K562 (cell line): ENCODE measurements at regions not wholly inside any gene's neighbourhood (a gene's known extent, or its start where the extent isn't known, plus 50 kb on each side); places are given as distances from the start of the nearest gene placed in this dataset.

ENCODE experiments used
- NR2F6 ChIP-seq: fragments of 450-650 bp; formaldehyde crosslinking; IDR thresholded peaks from 2 replicates; pipeline ENCODE4 v1.4.0; 2020; ENCODE audit warnings: mild to moderate bottlenecking
- ZNF253 ChIP-seq: fragments of 250-450 bp; sonication (Bioruptor Pico); conservative IDR thresholded peaks from 2 replicates; pipeline ENCODE4 v1.6.1; 2021; ENCODE audit warnings: mild to moderate bottlenecking
- ZNF551 ChIP-seq: fragments of 250-450 bp; sonication (Bioruptor Pico); IDR thresholded peaks from 2 replicates; pipeline ENCODE4 v1.5.0; 2021; ENCODE audit warnings: mild to moderate bottlenecking, moderate library complexity
- ZNF707 ChIP-seq: fragments of 250-450 bp; sonication (Bioruptor Pico); conservative IDR thresholded peaks from 2 replicates; pipeline ENCODE4 v1.8.0; 2022; ENCODE audit warnings: inconsistent platforms, mild to moderate bottlenecking, moderate library complexity
- TF ChIP-seq, protein P1 (sequence below): sonication (generic); formaldehyde crosslinking; IDR thresholded peaks from 2 replicates; pipeline ENCODE4 v1.8.0; 2022; ENCODE audit warnings: mild to moderate bottlenecking, missing genetic modification reagents, borderline replicate concordance
- TF ChIP-seq, protein P2 (sequence below): IDR thresholded peaks from 2 replicates; pipeline ENCODE4 v1.6.1; 2012; ENCODE audit warnings: low read depth, low read length, improper control_type of control experiment, borderline replicate concordance
- TF ChIP-seq, protein P3 (sequence below): fragments of 250-450 bp; sonication (Bioruptor Pico); IDR thresholded peaks from 2 replicates; pipeline ENCODE4 v1.4.0; 2020; ENCODE audit warnings: mild to moderate bottlenecking, moderate library complexity

DNA sequence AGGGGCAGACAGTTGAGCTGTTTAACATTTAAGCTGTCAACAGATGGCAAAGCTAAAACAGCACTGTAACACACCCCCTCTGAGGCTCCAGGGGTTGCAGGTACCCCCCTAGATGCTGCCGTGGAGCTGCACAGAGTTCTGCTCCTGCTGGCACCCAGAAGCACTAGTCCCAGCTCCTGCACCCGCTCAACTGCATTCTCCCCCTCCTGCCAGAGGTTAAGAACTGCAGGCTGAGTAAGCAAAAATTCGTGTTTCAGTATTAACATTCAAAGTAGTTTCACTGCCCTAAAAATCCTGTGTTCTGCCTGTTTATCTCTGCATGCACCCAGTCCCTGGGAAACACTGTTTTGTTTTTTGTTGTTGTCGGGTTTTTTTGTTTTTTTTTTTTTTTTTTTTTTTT lies 790.8 kb upstream of the KCND2 start (continued):
- TF ChIP-seq, protein P1, sequence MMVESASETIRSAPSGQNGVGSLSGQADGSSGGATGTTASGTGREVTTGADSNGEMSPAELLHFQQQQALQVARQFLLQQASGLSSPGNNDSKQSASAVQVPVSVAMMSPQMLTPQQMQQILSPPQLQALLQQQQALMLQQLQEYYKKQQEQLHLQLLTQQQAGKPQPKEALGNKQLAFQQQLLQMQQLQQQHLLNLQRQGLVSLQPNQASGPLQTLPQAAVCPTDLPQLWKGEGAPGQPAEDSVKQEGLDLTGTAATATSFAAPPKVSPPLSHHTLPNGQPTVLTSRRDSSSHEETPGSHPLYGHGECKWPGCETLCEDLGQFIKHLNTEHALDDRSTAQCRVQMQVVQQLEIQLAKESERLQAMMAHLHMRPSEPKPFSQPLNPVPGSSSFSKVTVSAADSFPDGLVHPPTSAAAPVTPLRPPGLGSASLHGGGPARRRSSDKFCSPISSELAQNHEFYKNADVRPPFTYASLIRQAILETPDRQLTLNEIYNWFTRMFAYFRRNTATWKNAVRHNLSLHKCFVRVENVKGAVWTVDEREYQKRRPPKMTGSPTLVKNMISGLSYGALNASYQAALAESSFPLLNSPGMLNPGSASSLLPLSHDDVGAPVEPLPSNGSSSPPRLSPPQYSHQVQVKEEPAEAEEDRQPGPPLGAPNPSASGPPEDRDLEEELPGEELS, result no peak
- TF ChIP-seq NR2F6 (CRISPR knock-in tag) (no peak), ZNF551 (no peak), ZNF253 (CRISPR knock-in tag) (no peak), ZNF707 (CRISPR knock-in tag) (no peak)
- TF ChIP-seq, protein P2, sequence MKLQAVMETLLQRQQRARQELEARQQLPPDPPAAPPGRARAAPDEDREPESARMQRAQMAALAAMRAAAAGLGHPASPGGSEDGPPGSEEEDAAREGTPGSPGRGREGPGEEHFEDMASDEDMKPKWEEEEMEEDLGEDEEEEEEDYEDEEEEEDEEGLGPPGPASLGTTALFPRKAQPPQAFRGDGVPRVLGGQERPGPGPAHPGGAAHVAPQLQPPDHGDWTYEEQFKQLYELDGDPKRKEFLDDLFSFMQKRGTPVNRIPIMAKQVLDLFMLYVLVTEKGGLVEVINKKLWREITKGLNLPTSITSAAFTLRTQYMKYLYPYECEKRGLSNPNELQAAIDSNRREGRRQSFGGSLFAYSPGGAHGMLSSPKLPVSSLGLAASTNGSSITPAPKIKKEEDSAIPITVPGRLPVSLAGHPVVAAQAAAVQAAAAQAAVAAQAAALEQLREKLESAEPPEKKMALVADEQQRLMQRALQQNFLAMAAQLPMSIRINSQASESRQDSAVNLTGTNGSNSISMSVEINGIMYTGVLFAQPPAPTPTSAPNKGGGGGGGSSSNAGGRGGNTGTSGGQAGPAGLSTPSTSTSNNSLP, result no peak
- TF ChIP-seq, protein P3, sequence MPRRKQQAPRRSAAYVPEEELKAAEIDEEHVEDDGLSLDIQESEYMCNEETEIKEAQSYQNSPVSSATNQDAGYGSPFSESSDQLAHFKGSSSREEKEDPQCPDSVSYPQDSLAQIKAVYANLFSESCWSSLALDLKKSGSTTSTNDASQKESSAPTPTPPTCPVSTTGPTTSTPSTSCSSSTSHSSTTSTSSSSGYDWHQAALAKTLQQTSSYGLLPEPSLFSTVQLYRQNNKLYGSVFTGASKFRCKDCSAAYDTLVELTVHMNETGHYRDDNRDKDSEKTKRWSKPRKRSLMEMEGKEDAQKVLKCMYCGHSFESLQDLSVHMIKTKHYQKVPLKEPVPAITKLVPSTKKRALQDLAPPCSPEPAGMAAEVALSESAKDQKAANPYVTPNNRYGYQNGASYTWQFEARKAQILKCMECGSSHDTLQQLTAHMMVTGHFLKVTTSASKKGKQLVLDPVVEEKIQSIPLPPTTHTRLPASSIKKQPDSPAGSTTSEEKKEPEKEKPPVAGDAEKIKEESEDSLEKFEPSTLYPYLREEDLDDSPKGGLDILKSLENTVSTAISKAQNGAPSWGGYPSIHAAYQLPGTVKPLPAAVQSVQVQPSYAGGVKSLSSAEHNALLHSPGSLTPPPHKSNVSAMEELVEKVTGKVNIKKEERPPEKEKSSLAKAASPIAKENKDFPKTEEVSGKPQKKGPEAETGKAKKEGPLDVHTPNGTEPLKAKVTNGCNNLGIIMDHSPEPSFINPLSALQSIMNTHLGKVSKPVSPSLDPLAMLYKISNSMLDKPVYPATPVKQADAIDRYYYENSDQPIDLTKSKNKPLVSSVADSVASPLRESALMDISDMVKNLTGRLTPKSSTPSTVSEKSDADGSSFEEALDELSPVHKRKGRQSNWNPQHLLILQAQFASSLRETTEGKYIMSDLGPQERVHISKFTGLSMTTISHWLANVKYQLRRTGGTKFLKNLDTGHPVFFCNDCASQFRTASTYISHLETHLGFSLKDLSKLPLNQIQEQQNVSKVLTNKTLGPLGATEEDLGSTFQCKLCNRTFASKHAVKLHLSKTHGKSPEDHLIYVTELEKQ (CRISPR knock-in tag), result no peak
- TF ChIP-seq, all 486 proteins: peak for 8
